ENCODE measurements at regions not wholly inside any gene's neighbourhood (a gene's known extent, or its start where the extent isn't known, plus 50 kb on each side); places are given as distances from the start of the nearest gene placed in this dataset.

DNA sequence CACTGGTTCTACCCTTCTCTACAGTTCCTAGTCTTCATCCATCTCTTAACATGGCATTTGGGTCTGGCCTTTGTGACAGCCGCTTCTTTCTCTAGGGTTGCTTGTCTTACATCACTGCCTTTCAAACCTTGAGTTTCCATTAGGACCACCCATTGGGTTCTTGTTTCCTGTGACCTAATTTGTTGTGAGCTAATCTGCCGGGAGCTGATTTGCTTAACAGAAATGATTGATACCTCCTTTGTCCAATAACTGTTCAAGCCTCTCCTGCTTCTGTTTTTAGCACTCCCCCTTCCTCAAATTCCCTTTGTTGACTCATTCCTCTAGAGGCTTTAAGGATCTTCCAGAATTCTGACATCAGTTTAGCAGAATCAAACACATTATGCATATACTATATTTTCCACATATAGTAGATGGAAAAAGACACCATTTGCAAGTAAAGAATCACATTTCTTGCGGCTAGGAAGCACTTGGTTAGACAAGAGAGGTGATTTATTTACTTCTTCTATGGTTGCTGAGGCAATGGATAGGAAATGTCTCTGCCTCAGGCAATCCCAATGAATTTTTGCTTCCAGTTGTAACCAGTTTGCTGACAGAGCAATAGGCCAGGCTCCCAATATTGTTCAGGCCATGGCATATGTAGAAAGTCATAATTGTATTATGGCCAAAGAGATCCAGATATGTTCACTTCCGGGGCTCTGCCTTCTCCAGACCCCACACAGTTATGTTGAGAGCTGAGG lies 130.7 kb downstream of the SNX19 start:
- TF ChIP-seq CTCF (IDR thresholded peaks at IDR 0.05) = no peak
- TF ChIP-seq POLR2A (IDR thresholded peaks at IDR 0.05) = no peak
